Smooth muscle cell (in vitro differentiated cells): ENCODE measurements at regions not wholly inside any gene's neighbourhood (a gene's known extent, or its start where the extent isn't known, plus 50 kb on each side); places are given as distances from the start of the nearest gene placed in this dataset.
"Not testable (repeated sequence)": the region's sequence is repeated elsewhere in the genome, so short reads cannot be mapped to it uniquely, and the experiment has no call there.

ENCODE experiments used
- DNase-seq: peaks from one replicate; lab custom pipeline; 2025; ENCODE audit not compliant: unreplicated experiment; lab: John Stamatoyannopoulos, UW
- H2AFZ ChIP-seq: fragments of 200-600 bp; sonication (generic); 2 replicates; pipeline ENCODE4 v1.6.0; 2016; ENCODE audit warnings: antibody characterized with exemption, low read depth, mild to moderate bottlenecking
- H3F3A ChIP-seq: fragments of 200-600 bp; sonication (generic); 2 replicates; pipeline ENCODE4 v1.6.0; 2017; ENCODE audit warnings: antibody characterized with exemption, low read depth
- H3K27ac ChIP-seq: fragments of 200-600 bp; sonication (generic); 2 replicates; pipeline ENCODE4 v1.5.1; 2016; ENCODE audit warnings: low read depth, mild to moderate bottlenecking
- H3K27me3 ChIP-seq: fragments of 200-600 bp; sonication (generic); 2 replicates; pipeline ENCODE4 v1.6.1; 2016; ENCODE audit warnings: low read depth, mild to moderate bottlenecking
- H3K36me3 ChIP-seq: fragments of 200-600 bp; sonication (generic); 2 replicates; pipeline ENCODE4 v1.5.1; 2016; ENCODE audit warnings: low read depth
- H3K4me1 ChIP-seq: fragments of 200-600 bp; sonication (generic); 2 replicates; pipeline ENCODE4 v1.5.1; 2016; ENCODE audit warnings: low read depth
- H3K4me2 ChIP-seq: fragments of 200-600 bp; sonication (generic); 2 replicates; pipeline ENCODE4 v1.6.0; 2016; ENCODE audit warnings: mild to moderate bottlenecking
- H3K4me3 ChIP-seq: fragments of 200-600 bp; sonication (generic); 2 replicates; pipeline ENCODE4 v1.5.1; 2016; ENCODE audit warnings: mild to moderate bottlenecking
- H3K79me2 ChIP-seq: fragments of 200-600 bp; sonication (generic); 2 replicates; pipeline ENCODE4 v1.6.0; 2016; ENCODE audit warnings: low read depth, mild to moderate bottlenecking
- H3K9ac ChIP-seq: fragments of 200-600 bp; sonication (generic); 2 replicates; pipeline ENCODE4 v1.6.0; 2016; ENCODE audit warnings: low read depth
- H3K9me3 ChIP-seq: fragments of 200-600 bp; sonication (generic); replicated peaks from 2 replicates; pipeline ENCODE4 v1.5.1; 2016; ENCODE audit warnings: low read depth
- H4K20me1 ChIP-seq: fragments of 200-600 bp; sonication (generic); 2 replicates; pipeline ENCODE4 v1.6.0; 2016; ENCODE audit warnings: low read depth
- WGBS: methylation state at CpG from one replicate; pipeline ENCODE4 v1.1.7; 2016; ENCODE audit warnings: low lambda C conversion rate; 5-methylcytosine and 5-hydroxymethylcytosine counted together
- TF ChIP-seq, protein P1 (sequence below): fragments of 200-600 bp; sonication (generic); IDR thresholded peaks from 2 replicates; pipeline ENCODE4 v1.5.1; 2017; ENCODE audit warnings: borderline replicate concordance, mild to moderate bottlenecking, antibody characterized with exemption; ENCODE audit not compliant: insufficient read depth, poor library complexity, severe bottlenecking

GRCh38 chr18:10147752-10148151, 233.9 kb downstream of the VAPA start:
- no peaks in the 10 kb centered on the region for H4K20me1 ChIP-seq
- H3K9ac ChIP-seq, result no peak overlapping the region
- no peak overlapping the region for H3K4me2 ChIP-seq
- H3K4me1 ChIP-seq, result no peaks in the 10 kb centered on the region
- H3K36me3 ChIP-seq, result no peaks in the 10 kb centered on the region
- 83% methylated on average over 7 of the region's 7 CpGs for WGBS
- no peak overlapping the region for H3K27ac ChIP-seq
- no peaks in the 10 kb centered on the region for H3K9me3 ChIP-seq
- H3K27me3 ChIP-seq, result no peaks in the 10 kb centered on the region
- H3F3A ChIP-seq, result no peaks in the 10 kb centered on the region
- no peak overlapping the region for H3K4me3 ChIP-seq
- no peak for DNase-seq
- TF ChIP-seq, protein P1, sequence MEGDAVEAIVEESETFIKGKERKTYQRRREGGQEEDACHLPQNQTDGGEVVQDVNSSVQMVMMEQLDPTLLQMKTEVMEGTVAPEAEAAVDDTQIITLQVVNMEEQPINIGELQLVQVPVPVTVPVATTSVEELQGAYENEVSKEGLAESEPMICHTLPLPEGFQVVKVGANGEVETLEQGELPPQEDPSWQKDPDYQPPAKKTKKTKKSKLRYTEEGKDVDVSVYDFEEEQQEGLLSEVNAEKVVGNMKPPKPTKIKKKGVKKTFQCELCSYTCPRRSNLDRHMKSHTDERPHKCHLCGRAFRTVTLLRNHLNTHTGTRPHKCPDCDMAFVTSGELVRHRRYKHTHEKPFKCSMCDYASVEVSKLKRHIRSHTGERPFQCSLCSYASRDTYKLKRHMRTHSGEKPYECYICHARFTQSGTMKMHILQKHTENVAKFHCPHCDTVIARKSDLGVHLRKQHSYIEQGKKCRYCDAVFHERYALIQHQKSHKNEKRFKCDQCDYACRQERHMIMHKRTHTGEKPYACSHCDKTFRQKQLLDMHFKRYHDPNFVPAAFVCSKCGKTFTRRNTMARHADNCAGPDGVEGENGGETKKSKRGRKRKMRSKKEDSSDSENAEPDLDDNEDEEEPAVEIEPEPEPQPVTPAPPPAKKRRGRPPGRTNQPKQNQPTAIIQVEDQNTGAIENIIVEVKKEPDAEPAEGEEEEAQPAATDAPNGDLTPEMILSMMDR, result no peak
- H3K79me2 ChIP-seq, result no peaks in the 10 kb centered on the region
- no peak overlapping the region for H2AFZ ChIP-seq

DNA sequence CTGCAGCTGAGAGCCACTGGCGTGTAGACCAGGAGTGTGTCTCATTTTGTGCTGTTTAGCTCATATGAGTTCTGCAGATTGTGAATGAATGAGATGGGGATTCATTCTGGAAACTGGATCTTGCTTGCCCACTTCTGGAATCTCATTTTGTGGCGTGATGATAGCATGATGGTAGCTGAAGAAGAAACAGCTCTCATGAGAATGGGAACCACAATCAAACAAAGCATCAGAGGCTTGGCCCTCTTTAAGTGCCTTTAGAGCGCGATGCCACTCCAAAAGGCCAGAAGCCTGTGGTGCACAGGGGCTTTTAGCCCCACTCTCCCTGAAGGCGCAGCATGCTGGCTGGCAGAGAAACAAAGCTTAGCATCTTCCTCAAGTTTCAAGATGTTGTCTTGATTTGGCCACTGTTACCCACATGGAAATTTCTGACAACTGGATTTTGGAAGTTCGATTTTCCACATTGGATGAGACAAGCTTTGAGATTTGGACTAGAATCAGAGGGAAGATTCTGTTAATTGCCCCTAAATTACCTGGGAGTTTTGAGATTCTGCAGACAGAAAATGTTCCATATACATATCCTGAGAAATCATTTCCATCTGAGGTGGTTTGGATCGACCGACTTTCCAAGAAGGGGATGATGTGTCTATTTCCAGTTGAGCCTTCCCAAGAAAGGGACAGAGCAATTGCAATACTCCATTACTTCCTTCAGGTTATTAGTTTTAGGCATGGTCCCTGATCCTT, 234.5 kb downstream of the VAPA start:
- Histone ChIP-seq H2AFZ (no peak overlapping the region), H3K4me2 (no peak overlapping the region), H3K27ac (no peak overlapping the region), H3K4me3 (no peak overlapping the region), H3F3A (no peaks in the 10 kb centered on the region), H3K9ac (no peak overlapping the region), H3K36me3 (no peaks in the 10 kb centered on the region), H3K9me3 (no peaks in the 10 kb centered on the region), H4K20me1 (no peaks in the 10 kb centered on the region), H3K79me2 (no peaks in the 10 kb centered on the region), H3K27me3 (no peaks in the 10 kb centered on the region), H3K4me1 (no peaks in the 10 kb centered on the region)
- TF ChIP-seq, protein P1, result no peak
- DNase-seq, result no peak
- WGBS, result 95% methylated on average over 8 of the region's 8 CpGs

- WGBS, result 96% methylated on average over 9 of the region's 9 CpGs
- no peaks in the 10 kb centered on the region for H3F3A ChIP-seq
- H3K79me2 ChIP-seq, result no peaks in the 10 kb centered on the region
- H3K27ac ChIP-seq, result no peak overlapping the region
- TF ChIP-seq, protein P1, result no peak
- H3K4me2 ChIP-seq, result no peak overlapping the region
- no peak for DNase-seq
- no peak overlapping the region for H3K4me3 ChIP-seq
- H3K9me3 ChIP-seq, result no peaks in the 10 kb centered on the region
- no peak overlapping the region for H2AFZ ChIP-seq
- no peaks in the 10 kb centered on the region for H4K20me1 ChIP-seq
- H3K4me1 ChIP-seq, result no peaks in the 10 kb centered on the region
- no peaks in the 10 kb centered on the region for H3K36me3 ChIP-seq
- H3K9ac ChIP-seq, result no peak overlapping the region
- H3K27me3 ChIP-seq, result no peaks in the 10 kb centered on the region
Observed at GRCh38 chr18:10149768-10150556, 236.1 kb downstream of the VAPA start.

DNA sequence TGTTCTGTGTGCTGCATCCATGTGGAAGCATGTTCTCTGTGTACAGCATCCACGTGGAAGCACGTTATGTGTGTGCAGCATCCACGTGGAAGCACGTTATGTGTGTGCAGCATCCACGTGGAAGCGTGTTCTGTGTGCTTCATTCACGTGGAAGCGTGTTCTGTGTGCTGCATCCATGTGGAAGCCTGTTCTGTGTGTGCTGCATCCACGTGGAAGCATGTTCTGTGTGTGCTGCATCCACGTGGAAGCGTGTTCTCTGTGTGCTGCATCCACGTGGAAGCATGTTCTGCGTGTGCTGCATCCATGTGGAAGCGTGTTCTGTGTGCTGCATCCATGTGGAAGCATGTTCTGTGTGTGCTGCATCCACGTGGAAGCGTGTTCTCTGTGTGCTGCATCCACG, 236.8 kb downstream of the VAPA start:
- not testable (repeated sequence) for H3K36me3 ChIP-seq, H3K4me2 ChIP-seq, H3F3A ChIP-seq, H3K27ac ChIP-seq, H3K4me1 ChIP-seq, H3K9ac ChIP-seq, H3K9me3 ChIP-seq, DNase-seq, H3K4me3 ChIP-seq, H4K20me1 ChIP-seq, H2AFZ ChIP-seq, H3K27me3 ChIP-seq, H3K79me2 ChIP-seq
- 77% methylated on average over 16 of the region's 17 CpGs for WGBS
